SK-N-SH (cell line): ENCODE measurements at regions not wholly inside any gene's neighbourhood (a gene's known extent, or its start where the extent isn't known, plus 50 kb on each side); places are given as distances from the start of the nearest gene placed in this dataset.

ENCODE experiments used
- CTCF ChIP-seq: fragments of 200-600 bp; sonication (generic); IDR thresholded peaks from 2 replicates; pipeline ENCODE4 v1.6.1; 2017; ENCODE audit warnings: antibody characterized with exemption, mild to moderate bottlenecking, moderate library complexity
- IRF3 ChIP-seq: fragments of 150-350 bp; IDR thresholded peaks from 2 replicates; pipeline ENCODE4 v1.6.1; 2016; ENCODE audit warnings: mild to moderate bottlenecking, low read depth, low read length
- MAX ChIP-seq: IDR thresholded peaks from 2 replicates; pipeline ENCODE4 v1.4.0; 2012; ENCODE audit warnings: low read depth
- RAD21 ChIP-seq: IDR thresholded peaks from 2 replicates; pipeline ENCODE4 v1.6.1; 2012; ENCODE audit warnings: mild to moderate bottlenecking, low read length
- RCOR1 ChIP-seq: fragments of 150-350 bp; IDR thresholded peaks from 2 replicates; pipeline ENCODE4 v1.6.1; 2017; ENCODE audit warnings: antibody characterized with exemption, low read length
- REST ChIP-seq: IDR thresholded peaks from 2 replicates; pipeline ENCODE4 v1.6.1; 2012; ENCODE audit warnings: mild to moderate bottlenecking, low read depth, low read length, moderate library complexity
- RFX5 ChIP-seq: IDR thresholded peaks from 2 replicates; pipeline ENCODE4 v1.6.1; 2012; ENCODE audit warnings: mild to moderate bottlenecking, improper control_type of control experiment, low read length
- USF2 ChIP-seq: fragments of 150-350 bp; IDR thresholded peaks from 2 replicates; pipeline ENCODE4 v1.6.1; 2017; ENCODE audit warnings: antibody characterized with exemption, low read length, low read depth, borderline replicate concordance
- TF ChIP-seq, protein P1 (sequence below): IDR thresholded peaks from 2 replicates; pipeline ENCODE4; 2012

DNA sequence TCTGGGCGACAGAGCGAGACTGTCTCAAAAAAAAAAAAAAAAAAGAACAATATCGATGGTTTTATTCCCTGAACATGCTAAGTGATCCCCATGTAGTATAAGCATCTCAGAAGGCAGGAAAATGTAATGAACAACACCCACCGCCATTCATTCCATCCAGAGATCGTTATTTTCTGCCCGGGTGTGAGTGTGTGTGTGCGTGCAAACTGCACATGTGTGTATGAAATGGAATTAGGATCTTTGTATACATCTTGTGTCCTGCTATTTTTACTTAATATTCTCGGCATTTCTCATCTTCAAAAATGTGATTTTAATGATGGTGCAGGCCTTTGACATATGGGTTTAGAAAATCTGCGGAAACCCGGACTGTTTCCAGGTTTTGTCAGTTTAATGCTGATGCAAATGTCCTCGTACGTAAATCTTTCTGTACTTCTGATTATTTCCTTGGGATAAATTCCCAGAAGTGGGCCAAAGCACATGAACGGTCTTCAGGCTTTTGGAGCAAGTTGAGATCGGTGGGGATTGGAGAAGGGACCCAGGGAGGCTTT lies 254.8 kb downstream of the SEC14L1 start:
- TF ChIP-seq REST (no peak), RFX5 (no peak), RCOR1 (no peak), CTCF (no peak), MAX (no peak), RAD21 (no peak), IRF3 (no peak), USF2 (no peak)
- TF ChIP-seq, protein P1, sequence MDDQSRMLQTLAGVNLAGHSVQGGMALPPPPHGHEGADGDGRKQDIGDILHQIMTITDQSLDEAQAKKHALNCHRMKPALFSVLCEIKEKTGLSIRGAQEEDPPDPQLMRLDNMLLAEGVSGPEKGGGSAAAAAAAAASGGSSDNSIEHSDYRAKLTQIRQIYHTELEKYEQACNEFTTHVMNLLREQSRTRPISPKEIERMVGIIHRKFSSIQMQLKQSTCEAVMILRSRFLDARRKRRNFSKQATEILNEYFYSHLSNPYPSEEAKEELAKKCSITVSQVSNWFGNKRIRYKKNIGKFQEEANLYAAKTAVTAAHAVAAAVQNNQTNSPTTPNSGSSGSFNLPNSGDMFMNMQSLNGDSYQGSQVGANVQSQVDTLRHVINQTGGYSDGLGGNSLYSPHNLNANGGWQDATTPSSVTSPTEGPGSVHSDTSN, result no peak
